ENCODE measurements at regions not wholly inside any gene's neighbourhood (a gene's known extent, or its start where the extent isn't known, plus 50 kb on each side); places are given as distances from the start of the nearest gene placed in this dataset.

GRCh38 chr1:184322253-184322652, 64.6 kb upstream of the C1orf21 start:
- no peaks in the 10 kb centered on the region for H3K4me1 ChIP-seq (ENCODE audit: control insufficient read depth, insufficient read depth, low read length)
- H3K9ac ChIP-seq (ENCODE audit: control insufficient read depth, insufficient read depth, low read length): no peak overlapping the region
- DNase-seq (ENCODE audit: low read depth, low spot score): no peak
- H2AFZ ChIP-seq (ENCODE audit: control insufficient read depth, low read depth, low read length): no peak overlapping the region
- no peak for ATAC-seq
- SMC1A ChIA-PET (ENCODE audit: uncharacterized antibody, unreplicated experiment): interaction anchor here (0.6 kb wide), 1 partner anchor 12 kb away, joined by 3 read pairs; no protein-coding TSS in a partner anchor
- H3K79me2 ChIP-seq (ENCODE audit: control insufficient read depth, insufficient read depth, low read length): no peaks in the 10 kb centered on the region
- H3K27me3 ChIP-seq (replicated peaks in 1 of 2; ENCODE audit: control insufficient read depth in 2 of 2, insufficient read depth in 2 of 2, low read length in 1 of 2): no peaks in the 10 kb centered on the region; a peak in 1 of 4 replicates
- 69% methylated on average over 6 of the region's 6 CpGs for WGBS (ENCODE audit: insufficient coverage, insufficient replicate concordance, low lambda C conversion rate, missing lambda C conversion rate)
- intact Hi-C loops (cut with micrococcal nuclease; ENCODE audit: unreplicated experiment): no loop called here
- no peak overlapping the region for H3K4me2 ChIP-seq (ENCODE audit: control insufficient read depth, insufficient read depth)
- H4K20me1 ChIP-seq (ENCODE audit: control insufficient read depth, insufficient read depth): no peaks in the 10 kb centered on the region
- CTCF ChIA-PET: no interaction called here
- H3K36me3 ChIP-seq (ENCODE audit: control insufficient read depth in 2 of 2, insufficient read depth in 2 of 2, low read length in 1 of 2): no peaks in the 10 kb centered on the region
- RAD21 ChIA-PET (ENCODE audit: unreplicated experiment): no interaction called here
- no peak overlapping the region for H3K4me3 ChIP-seq
- BruUV-seq (replicated peaks): no TSS peak
- no peak overlapping the region for H3K27ac ChIP-seq (ENCODE audit: control insufficient read depth, insufficient read depth)
- POLR2A ChIA-PET: interaction anchor here (0.5 kb wide), 1 partner anchor 234 kb away, joined by 5 read pairs; no protein-coding TSS in a partner anchor
- no peak for FAIRE-seq
- in situ Hi-C loops (cut with MboI): no loop called here
- no peaks in the 10 kb centered on the region for H3K9me3 ChIP-seq (replicated peaks; ENCODE audit: control insufficient read depth, insufficient read depth, low read length)
- TF ChIP-seq ESRRA (IDR thresholded peaks at IDR 0.05; ENCODE audit: low read length): no peak
- no peak for TF ChIP-seq ZNF687 (IDR thresholded peaks at IDR 0.05)
- no peak for TF ChIP-seq EGR1 (IDR thresholded peaks at IDR 0.05; ENCODE audit: borderline replicate concordance in 1 of 2, low read depth in 2 of 2, low read length in 2 of 2)
- TF ChIP-seq MEF2A (IDR thresholded peaks at IDR 0.05; ENCODE audit: insufficient read depth, low read depth, low read length): no peak
- TF ChIP-seq MTA3 (IDR thresholded peaks at IDR 0.05; ENCODE audit: borderline replicate concordance, low read length): no peak
- TF ChIP-seq CBX3 (IDR thresholded peaks at IDR 0.05; ENCODE audit: borderline replicate concordance, low read depth): no peak
- TF ChIP-seq, protein P1, sequence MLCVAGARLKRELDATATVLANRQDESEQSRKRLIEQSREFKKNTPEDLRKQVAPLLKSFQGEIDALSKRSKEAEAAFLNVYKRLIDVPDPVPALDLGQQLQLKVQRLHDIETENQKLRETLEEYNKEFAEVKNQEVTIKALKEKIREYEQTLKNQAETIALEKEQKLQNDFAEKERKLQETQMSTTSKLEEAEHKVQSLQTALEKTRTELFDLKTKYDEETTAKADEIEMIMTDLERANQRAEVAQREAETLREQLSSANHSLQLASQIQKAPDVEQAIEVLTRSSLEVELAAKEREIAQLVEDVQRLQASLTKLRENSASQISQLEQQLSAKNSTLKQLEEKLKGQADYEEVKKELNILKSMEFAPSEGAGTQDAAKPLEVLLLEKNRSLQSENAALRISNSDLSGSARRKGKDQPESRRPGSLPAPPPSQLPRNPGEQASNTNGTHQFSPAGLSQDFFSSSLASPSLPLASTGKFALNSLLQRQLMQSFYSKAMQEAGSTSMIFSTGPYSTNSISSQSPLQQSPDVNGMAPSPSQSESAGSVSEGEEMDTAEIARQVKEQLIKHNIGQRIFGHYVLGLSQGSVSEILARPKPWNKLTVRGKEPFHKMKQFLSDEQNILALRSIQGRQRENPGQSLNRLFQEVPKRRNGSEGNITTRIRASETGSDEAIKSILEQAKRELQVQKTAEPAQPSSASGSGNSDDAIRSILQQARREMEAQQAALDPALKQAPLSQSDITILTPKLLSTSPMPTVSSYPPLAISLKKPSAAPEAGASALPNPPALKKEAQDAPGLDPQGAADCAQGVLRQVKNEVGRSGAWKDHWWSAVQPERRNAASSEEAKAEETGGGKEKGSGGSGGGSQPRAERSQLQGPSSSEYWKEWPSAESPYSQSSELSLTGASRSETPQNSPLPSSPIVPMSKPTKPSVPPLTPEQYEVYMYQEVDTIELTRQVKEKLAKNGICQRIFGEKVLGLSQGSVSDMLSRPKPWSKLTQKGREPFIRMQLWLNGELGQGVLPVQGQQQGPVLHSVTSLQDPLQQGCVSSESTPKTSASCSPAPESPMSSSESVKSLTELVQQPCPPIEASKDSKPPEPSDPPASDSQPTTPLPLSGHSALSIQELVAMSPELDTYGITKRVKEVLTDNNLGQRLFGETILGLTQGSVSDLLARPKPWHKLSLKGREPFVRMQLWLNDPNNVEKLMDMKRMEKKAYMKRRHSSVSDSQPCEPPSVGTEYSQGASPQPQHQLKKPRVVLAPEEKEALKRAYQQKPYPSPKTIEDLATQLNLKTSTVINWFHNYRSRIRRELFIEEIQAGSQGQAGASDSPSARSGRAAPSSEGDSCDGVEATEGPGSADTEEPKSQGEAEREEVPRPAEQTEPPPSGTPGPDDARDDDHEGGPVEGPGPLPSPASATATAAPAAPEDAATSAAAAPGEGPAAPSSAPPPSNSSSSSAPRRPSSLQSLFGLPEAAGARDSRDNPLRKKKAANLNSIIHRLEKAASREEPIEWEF (IDR thresholded peaks at IDR 0.05; ENCODE audit: insufficient replicate concordance, low read depth, low read length): no peak
- no peak for TF ChIP-seq REST (IDR thresholded peaks at IDR 0.05; ENCODE audit: low read depth, low read length)
- TF ChIP-seq PML (IDR thresholded peaks at IDR 0.05; ENCODE audit: low read length): no peak
- no peak for TF ChIP-seq FOS (IDR thresholded peaks at IDR 0.05; ENCODE audit: borderline replicate concordance, extremely low read depth, insufficient read length)
- TF ChIP-seq NR2F1 (conservative IDR thresholded peaks at IDR 0.05): no peak
- no peak for TF ChIP-seq RAD21 (IDR thresholded peaks at IDR 0.05; ENCODE audit: insufficient read depth, low read depth, low read length)

Data from GM12878 (cell line).